Amniotic stem cell (primary cell): ENCODE measurements at regions not wholly inside any gene's neighbourhood (a gene's known extent, or its start where the extent isn't known, plus 50 kb on each side); places are given as distances from the start of the nearest gene placed in this dataset.

Experiments
- DNase-seq: peaks from one replicate; lab custom pipeline; 2025; lab: John Stamatoyannopoulos, UW

DNA sequence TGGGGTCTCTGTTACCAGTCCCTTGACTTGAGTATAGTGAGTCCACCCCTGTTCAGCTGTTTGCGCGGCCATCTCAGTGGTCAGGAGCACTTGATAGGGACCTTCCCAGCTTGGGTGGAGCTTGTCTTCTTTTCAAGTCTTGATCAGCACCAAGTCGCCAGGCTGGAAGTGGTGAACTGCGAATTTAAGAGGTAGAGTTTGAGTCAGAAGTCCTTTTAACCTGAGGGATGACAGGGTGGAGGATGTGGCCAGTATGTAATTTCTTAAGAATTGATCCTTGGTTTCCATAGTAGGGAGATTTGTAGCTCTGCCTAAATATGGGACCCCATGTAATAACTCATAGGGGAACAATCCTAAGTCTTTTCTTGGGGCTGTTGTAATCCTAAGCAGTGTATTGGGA lies 86.3 kb upstream of the XCR1 start:
- DNase-seq: no peak

DNA sequence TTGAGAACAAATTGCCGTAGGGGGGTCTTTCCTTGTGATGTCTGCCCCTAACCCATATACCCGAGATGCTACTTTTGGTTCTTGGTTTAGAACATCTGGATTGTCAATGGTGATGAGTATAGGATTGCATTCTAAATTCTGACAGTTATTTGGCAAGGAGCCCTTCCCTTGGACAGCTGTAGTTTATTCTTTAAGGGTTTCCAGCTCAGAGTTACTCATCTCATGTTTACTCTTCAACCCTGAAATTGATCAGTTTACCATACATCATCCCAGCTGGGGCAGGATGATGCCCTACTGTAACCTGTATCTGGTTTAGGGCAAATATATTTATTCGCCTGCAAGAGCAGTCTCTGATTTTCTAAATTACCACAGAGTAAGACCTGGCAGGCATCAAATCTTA lies 85.7 kb upstream of the XCR1 start:
- DNase-seq: no peak

DNA sequence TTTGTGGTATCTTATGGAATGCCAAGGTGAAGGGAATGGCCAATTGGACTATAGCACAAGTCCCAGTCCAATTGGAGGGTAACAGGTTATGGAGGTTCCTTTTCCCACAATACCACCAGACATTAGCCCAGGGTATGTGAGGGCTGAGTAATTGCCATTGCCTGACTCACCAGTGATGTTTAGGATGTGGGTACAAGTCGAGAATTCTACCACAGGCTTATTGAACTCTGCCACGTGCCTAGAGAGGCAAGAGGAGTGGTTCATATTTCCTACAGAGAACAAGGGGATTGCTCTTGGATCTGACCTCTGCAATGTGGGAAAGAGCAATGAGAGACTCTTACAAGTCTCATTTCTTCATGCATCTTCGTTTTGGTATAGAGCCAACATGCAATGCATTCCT lies 85.0 kb upstream of the XCR1 start:
- no peak for DNase-seq

DNA sequence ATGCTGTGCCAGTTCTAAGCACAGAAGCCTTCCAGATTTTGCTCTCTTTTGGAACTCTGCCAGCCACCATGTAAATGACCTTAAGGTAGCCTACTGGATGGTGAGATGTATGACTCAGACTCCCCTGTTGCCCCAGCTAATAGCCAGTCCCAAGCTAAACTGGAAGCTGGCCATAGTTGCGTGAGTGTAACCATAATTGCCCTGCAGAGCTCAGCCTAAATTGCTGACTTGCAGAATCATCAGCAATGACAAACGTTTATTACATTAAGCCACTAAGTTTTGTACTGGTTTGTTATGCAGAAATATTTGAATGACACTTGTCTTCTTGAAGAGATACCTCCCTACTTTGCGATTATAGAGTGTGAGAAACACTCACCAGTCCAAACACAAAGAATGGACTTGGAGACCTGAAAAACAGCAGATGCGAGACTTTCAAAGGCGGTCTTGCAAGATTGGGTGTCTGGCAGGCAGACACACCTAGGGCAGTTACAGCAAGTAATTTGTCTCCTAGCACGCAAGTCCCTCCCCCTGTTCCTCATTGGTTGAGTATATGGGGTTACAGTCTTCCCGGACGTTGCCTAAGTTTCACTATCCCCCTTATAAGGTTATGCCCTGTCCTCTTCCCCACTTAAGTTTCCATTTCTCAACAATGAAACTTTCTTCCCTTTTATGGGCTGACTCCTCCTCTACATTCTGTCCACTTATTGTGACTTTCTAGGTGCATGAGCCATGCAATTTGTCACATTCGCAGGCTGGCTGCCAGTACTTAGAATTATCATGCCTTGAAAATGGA lies 83.6 kb upstream of the XCR1 start:
- DNase-seq: no peak

DNA sequence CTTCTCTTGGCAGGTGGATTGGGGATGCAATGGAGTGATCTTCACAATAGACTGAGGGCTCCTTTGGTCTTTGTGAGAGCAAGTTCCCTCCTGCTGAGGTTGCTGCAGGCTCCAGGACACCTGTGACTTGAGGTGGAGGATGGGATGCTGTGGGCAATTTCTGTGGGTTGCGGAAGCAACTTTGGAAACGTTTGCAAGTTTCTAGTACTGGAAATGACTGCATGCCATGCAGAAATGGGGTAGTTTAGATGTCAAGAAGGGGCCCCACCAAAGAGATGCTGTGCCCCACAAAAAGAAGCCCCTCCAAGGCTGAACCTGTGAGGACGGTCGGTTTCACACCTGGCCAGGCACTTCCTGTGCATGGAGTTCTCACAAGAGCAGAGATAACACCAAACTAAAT lies 80.4 kb upstream of the XCR1 start:
- DNase-seq: no peak

DNA sequence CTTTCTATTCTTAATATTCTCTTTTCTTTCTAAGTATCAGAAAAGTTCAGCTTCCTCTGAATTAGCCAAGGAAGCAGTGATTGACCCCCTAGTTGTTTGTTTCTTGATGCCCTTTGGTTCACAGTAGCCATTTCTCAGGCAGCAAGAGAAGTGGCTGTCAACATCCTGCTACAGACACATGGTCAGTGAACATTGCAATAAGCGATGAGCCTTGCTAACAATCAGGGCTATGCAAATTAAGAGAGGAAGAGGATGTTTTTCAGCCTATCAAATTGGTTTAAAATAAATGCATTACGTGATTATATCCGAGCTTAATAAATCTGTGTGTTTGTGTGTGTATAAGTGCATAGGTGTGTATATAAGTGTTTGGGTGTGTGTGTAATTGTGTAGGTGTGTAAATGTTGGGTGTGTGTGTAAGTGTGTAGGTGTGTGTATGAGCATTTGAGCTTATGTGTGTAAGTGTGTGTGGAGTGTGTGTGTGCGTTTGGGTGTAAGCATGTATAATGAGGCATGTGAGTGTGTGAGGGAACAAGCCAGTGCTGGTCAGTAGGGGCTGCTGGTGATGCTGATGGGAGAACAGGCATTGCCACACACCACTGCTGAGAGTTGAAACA lies 78.1 kb upstream of the XCR1 start:
- no peak for DNase-seq

DNA sequence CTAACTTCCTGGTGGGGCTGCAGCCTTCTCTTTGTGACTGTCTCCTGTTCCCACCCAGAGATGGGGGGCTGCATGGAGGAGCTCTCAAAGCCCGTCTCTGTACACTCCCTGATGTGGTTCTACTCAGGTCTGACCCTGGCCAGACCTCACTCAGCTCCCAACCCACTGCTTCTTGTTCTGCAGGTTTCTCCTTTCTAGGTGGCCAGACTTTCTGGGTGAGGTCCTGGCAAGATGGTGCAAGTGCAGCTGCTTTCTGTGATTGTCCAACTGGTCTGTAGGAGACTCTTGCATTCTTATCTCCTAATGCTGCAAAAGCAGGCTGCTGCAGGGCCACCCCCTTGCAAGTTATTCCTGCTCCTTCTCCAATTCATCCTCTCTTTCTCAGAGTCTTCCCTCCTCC lies 77.4 kb upstream of the XCR1 start:
- no peak for DNase-seq

DNA sequence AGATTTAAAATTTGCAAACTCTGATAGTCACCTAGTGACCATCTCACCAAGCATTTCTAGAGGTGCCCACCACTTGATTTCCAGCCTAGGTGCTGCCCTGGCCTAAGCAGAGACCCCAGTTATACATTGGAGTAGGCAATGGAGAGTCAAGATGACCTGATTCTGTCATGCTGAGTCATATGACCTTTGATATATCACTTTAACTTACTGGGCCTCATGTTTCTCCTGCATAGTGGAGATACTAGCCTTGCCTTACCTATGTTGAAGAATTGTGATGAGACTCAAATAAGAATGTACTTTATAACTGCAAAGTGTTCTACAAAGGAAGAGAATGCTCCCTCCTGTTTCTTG lies 75.5 kb upstream of the XCR1 start:
- no peak for DNase-seq

DNA sequence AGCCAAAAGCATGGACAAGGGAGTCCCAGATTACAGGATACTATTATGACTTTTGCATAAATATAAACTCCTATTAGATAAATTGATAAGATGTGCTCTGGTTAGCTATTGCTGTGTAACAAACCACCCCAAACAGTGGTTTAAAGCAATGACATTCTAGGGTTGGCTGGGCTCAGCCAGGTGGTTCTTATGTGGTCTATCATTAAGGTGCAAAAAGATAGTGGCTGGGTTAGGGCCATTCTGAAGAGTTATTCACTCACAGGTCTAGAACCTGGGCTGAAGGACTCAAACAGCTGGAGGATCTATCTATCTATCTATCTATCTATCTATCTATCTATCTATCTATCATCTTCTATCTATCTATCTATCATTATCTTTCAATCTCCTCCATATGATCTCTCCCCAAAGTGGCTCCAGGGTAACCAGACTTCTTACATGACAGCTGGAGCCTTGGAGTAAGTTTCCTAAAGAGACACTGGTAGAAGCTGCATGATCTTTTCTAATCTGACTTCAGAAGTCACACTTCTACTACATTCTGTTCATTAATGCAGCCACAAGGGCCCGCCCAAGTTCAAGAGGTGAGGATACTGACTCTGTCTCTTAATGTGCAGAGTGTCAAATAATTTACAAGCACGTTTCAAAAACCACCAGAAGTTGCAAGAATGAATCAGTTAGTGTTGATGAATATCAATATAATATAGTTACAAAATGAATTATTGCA lies 74.9 kb upstream of the XCR1 start:
- DNase-seq: no peak

DNA sequence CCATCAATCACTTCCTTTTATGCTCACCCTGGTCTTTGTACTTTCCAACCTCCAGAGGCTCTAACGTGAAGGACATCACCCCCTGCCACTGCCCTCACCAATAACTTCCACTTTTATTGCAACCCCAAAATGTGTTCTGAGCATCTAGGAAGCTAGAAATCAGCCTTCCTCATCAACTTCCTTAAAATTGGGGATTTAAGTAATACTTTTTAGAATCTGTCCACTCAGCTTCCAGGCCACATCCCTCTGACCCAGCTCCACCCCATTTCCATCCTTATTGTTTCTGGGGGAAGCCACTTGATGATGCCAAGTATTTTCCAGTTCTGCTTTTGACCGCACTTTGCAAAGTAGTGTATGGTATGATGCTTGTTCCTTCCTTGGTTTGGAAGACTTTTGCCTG lies 73.5 kb upstream of the XCR1 start:
- no peak for DNase-seq

DNA sequence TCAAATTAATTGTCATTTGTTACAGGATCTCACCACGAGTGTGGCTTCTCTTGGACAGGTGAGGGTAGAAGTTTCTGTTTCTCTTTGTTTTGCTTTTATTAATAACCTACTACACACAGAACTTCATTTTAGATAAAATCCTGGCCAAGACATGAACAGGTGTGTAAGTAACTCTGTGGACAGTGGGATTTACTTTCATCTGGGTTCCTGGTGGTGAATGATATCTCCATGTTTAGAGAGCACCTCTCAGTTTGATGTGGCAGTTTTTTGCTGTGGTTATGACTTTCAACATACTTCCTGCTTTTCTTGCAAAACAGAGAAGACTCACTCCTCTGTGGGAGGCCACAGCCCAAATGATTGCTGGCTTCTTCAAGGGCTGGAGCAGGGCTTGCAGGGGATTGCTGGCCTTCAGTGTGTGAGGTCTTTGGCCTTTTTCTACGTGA lies 71.1 kb upstream of the XCR1 start:
- no peak for DNase-seq

DNA sequence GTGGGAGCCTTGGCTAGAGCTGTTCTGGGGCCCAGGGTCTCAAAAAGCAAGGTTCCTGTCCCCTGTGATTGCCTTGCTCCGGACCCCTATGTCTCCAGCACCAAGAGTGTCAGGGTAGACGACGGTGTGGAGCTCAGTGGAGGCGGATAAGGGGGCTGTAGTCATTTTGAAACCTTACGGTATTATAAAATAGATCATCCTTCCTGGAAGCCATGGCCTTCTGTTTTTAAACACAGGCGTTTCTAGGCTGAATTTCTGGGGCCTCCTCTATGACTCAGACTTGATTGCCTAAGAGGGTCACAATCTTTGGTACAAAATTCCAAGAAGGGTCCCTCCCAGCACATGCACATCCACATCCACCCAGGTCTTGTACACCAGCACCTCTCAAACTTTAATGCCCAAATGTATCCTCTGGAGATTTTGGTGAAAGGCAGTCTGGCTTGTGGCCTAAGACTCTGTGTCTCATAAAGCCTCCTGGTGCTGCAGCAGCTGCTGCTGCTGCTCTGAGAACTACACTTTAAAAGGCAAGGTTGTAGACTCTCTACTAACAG lies 70.5 kb upstream of the XCR1 start:
- DNase-seq: no peak

DNA sequence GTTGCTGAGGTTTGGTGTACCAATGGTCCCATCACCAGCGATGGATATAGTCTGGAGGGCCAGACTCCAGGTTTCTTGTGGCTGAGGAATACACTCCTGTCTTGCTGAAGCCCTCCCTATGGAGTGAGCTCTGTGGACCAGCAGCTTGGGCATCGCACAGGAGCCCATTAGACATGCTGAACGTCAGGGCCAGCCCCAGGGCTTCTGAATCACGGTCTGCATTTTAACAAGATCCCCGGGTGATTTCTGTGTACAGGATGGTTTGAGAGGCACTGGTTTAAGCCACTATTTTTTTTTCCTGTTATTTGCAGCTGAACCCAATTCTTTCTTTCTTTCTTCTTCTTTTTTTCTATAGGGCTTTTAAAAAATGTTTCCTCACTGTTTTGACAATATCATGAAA lies 69.5 kb upstream of the XCR1 start:
- no peak for DNase-seq

DNA sequence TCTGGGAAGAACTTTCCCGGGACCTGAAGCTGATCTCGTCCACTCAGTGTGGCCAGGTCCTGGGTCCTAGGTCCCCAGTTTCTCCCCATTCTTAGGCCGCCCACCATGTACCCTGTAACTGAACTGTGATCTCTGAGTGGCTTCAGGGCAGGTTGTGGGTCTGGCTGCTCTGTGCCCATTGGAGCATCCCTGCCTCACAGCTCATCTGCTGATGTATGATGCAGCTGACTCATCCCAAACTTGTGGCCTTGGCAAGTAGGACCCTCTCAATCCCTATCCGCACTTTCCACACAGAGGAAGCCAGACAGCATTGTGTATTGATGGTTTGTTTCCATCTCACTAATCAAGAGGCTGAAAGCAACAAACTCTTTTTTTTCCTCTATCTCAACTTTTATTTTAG lies 69.1 kb upstream of the XCR1 start:
- no peak for DNase-seq

DNA sequence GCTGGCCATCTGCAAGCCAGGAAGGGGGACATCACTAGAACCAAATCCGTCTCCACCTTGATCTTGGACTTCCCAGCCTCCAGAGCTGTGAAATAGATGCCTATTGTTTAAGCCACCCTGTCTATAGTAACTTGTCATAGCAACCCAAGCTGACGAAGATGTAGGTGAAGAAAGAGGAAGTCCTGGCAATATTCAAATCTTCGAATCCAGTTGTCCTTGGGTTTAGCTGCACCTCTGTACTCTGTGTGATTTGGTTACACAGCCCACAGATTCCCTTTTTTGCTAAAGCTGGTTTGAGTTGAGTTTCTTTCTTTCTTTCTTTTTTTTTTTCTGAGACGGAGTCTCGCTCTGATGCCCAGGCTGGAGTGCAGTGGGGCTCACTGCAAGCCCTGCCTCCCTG lies 68.0 kb upstream of the XCR1 start:
- DNase-seq: no peak

DNA sequence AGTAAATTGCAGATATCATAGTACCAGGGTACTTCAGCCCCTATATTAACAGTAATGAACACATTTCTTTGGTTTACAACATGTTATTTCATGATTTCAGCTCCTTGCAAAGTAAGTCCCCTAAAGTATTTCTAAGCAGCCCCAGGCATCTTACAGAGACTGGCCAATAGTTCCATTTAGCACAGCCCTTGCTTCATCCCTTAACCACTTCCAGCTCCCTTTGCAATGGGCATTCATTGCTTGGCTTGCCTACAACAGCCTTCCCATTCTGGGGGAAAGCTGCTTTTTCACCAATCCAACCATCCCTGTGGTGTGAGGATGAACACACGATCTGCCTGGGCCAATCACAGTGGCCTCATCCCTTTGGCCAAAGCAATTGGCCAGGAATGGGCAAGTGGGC lies 67.2 kb upstream of the XCR1 start:
- no peak for DNase-seq

DNA sequence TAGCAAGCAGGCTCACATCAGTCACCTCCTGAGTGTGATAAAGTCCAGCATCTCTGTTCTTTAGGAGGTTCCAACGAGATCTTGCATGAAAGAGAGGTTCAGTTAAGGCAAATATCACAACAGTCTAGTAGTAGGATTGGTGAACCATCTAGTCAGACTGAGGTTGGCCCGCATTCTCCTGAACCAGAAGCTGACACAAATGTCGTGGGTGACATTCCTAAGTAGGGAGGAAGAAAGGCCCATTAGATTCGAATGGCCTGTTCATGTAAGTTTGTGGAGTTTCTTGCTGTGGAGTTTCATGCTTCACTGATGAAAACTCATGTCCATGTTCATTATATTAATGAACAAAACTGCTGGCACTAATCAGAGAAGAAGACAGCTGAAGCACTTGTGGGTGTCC lies 66.7 kb upstream of the XCR1 start:
- DNase-seq: no peak

DNA sequence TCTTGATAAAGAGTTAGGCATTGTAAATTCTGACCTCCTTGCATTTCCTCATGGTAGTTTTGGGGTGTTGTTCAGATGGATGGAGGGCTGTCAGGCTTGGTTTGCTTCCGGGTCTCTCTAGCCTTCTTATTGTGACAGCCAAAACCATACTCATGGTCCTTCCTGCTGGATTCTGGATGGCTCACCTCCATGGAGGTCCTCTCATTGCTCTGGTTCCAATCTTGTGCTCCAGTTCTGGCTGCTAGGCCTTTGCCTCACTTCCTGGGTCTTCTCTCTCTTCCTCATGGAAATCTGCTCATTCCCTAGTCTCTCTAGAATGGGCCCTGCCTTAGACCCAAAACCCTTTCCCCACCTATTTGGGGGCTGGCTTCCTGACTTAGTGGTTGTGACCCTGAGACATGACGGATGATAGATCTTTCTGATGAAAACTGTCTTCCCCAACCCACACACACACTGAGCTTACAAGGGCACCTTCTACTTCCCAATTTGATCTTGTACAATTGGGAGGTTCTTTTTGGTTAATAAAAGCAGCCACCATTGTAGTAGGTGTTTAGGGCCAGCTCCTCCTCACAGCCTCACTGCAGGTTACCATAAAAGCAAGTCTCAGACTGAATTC lies 66.2 kb upstream of the XCR1 start:
- DNase-seq: no peak

DNA sequence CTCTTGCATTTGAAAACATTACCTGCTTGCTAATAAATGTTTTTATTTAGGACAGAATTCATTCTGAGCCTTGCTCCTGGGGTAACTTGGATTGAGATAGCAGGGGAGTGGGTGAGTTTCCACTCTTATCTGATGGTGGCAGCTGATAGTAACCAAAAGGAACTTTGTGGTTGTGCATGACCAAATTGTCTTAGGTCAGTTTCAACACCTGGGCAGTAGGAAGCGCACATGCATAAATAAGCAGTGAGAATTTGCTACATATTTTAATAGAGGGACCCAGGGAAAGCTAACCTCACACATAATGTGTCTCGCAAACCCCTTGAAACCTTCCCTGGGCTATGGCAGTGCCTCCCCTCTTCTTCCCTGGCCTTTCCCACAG lies 65.4 kb upstream of the XCR1 start:
- DNase-seq: no peak

DNA sequence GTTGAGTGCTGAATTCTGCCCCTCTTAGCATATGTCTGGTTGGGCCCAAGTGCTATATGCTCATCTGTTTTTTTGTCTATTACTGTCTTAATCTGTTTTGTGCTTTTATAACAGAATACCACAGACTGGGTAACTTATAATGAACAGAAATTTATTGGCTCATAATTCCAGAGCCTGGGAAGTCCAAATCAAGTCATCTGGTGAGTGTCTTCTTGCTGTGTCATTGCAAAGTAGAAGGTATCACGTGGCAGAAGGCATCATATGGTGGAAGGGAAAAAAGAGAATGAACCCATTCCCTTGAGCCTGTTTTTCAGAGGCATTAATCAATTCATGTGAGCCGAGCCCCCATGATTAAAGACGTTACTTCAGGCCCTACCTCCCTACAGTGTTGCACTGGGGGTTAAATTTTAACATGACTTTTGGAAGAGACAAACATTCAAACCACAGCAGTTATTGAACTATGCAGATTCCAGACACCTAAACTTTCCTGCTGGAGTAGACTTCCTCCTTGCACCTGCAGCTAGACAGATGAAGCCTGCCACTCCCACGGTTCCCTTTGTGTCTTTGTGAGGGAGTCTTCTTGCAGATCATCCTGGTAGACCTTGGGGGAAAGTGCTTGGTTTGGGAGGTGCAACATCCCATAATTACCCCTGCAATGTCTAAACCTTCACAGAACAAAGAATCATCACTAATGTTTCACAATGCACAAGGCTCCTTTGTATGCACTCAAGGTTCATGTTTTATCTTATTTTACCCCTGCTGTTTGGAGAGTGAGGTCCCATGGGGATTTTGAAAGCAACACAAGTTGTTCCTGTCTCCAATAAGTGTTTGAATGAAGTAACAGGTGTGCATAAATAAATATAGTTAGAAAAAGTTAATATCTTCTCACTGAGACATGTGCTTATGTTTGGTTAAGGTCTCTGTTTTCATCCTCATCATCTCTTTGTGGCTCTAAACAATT lies 64.7 kb upstream of the XCR1 start:
- no peak for DNase-seq

DNA sequence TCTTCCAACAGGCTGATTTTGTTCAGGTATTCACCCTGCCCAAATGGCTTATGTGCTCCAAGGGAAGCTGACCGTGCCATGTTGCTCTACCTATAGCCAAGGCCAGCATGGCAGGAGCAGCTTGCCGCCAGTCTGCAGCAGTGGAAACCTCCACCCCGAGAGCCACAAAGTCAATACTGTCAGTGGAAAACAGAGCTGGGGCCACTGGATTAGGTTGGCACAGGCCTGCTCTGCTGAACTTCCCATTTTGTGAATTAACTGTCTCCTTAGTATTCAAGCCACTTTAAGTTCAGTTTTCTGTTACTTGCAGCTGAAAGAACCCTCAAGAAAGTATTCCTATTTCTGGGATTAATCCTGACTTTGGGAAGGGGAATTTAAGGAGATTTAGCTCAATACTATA lies 63.8 kb upstream of the XCR1 start:
- no peak for DNase-seq

DNA sequence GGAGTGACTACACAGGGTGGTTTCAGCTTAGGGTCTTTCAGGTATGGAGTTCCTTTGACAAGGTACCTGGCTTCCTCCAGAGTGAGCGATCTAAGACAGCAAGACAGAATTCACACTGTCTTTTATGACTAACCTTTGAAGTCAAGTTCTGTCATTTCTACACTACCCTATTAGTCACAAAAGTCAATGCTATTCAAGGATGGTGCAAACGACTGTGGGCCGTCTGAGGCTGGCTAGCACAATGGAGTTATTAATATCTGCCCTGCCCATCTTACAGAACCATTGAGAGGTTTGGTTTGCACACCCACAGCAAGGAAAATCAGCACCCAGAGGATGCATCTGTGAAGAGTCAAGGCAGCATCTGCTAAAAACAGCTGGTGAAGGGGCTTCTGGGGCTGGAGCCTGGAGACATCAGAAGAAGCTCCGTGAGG lies 62.9 kb upstream of the XCR1 start:
- DNase-seq: no peak
